K562 (cell line): ENCODE measurements at regions not wholly inside any gene's neighbourhood (a gene's known extent, or its start where the extent isn't known, plus 50 kb on each side); places are given as distances from the start of the nearest gene placed in this dataset.

Experiments used
- ATAC-seq: fragments of 200-7000 bp; cut with Tn5 transposase; 3 replicates; pipeline ENCODE4 v1.9.1; 2020; ENCODE audit warnings: moderate library complexity
- BruUV-seq: library from RNA; stranded (reverse); fragments of 400-500 nt; replicated peaks from 2 replicates; lab custom pipeline; 2021; lab: Mats Ljungman, UMichigan
- CTCF ChIA-PET: fragments of 300-600 bp; formaldehyde crosslinking; extraction: SDS; loops from one replicate; lab custom pipeline; 2021; ENCODE audit warnings: low intra/inter-chr PET ratio; lab: Yijun Ruan, JAX
- POLR2A ChIA-PET: fragments of 300-600, 350-650 bp; sonication (Branson Sonifier 250); formaldehyde crosslinking; extraction: SDS; loops from one replicate; lab custom pipeline; 2021; ENCODE audit warnings: antibody characterized with exemption, inconsistent platforms; lab: Yijun Ruan, JAX
- DNase-seq, 4 experiments: peaks; one replicate each; pipeline versions ENCODE4 v3.0.0 to v3.0.0-alpha.2; 2011 to 2018; ENCODE audit warnings: low spot score in 3 of 4, mixed read lengths in 3 of 4; ENCODE audit errors: extremely low read depth in 1 of 4
- FAIRE-seq: peaks from 2 replicates; lab custom pipeline; 2011; peaks lifted over from hg19 to GRCh38; lab: Jason Lieb, UNC
- H2AFZ ChIP-seq: 2 replicates; pipeline ENCODE4 v1.6.0; 2011; ENCODE audit warnings: low read depth, low read length, control low read depth, inconsistent platforms
- H3K27ac ChIP-seq: fragments of 200-600 bp; 3 replicates; pipeline ENCODE4 v1.8.0; 2011; ENCODE audit warnings: low read depth, mild to moderate bottlenecking, control low read depth, inconsistent platforms, low read length, moderate library complexity, mixed read lengths; ENCODE audit errors: extremely low read depth
- H3K27me3 ChIP-seq, 2 experiments: fragments of 300-600 bp in 1 of 2; 2 replicates in 1 of 2; 3 replicates in 1 of 2; pipeline versions ENCODE4 v1.6.0 to v1.8.0; 2011; ENCODE audit warnings: inconsistent platforms in 2 of 2, low read length in 2 of 2, mild to moderate bottlenecking in 1 of 2, mixed read lengths in 1 of 2, moderate library complexity in 1 of 2; ENCODE audit not compliant: control insufficient read depth in 2 of 2, insufficient read depth in 2 of 2
- H3K36me3 ChIP-seq: fragments of 300-600 bp; 3 replicates; pipeline ENCODE4 v1.8.0; 2011; ENCODE audit warnings: mild to moderate bottlenecking, low read length, inconsistent platforms; ENCODE audit not compliant: control insufficient read depth, insufficient read depth
- H3K4me1 ChIP-seq, 2 experiments: fragments of 200-600 bp in 1 of 2; replicated peaks in 1 of 2; 2 replicates in 1 of 2; 3 replicates in 1 of 2; pipeline versions ENCODE4 v1.5.1 to v1.8.0; 2011; ENCODE audit warnings: inconsistent platforms in 2 of 2, low read length in 2 of 2, mild to moderate bottlenecking in 1 of 2, mixed read lengths in 1 of 2, moderate library complexity in 1 of 2; ENCODE audit not compliant: control insufficient read depth in 2 of 2, insufficient read depth in 2 of 2
- H3K4me2 ChIP-seq: 2 replicates; pipeline ENCODE4 v1.6.1; 2011; ENCODE audit warnings: low read length, control low read depth, inconsistent platforms, mixed read lengths; ENCODE audit not compliant: insufficient read depth
- H3K4me3 ChIP-seq: fragments of 200-600 bp; sonication (generic), shearing (Covaris generic); 2 replicates; pipeline ENCODE4 v1.5.1; 2016; ENCODE audit warnings: control low read depth, inconsistent platforms
- H3K79me2 ChIP-seq: fragments of 200-600 bp; 3 replicates; pipeline ENCODE4 v1.8.0; 2011; ENCODE audit warnings: low read length, inconsistent platforms; ENCODE audit not compliant: control insufficient read depth, insufficient read depth
- H3K9ac ChIP-seq, 2 experiments: 2 replicates each; pipeline versions ENCODE4 v1.6.0 to v1.6.1; 2011; ENCODE audit warnings: low read depth in 2 of 2, low read length in 2 of 2, control low read depth in 1 of 2, inconsistent platforms in 1 of 2, mild to moderate bottlenecking in 1 of 2, mixed read lengths in 1 of 2; ENCODE audit not compliant: insufficient read depth in 1 of 2
- H3K9me1 ChIP-seq: one replicate; pipeline ENCODE4 v1.6.0; 2011; ENCODE audit warnings: inconsistent platforms, mild to moderate bottlenecking, low read length, moderate library complexity; ENCODE audit not compliant: control insufficient read depth, insufficient read depth
- H3K9me3 ChIP-seq: replicated peaks from 2 replicates; pipeline ENCODE4 v1.5.1; 2011; ENCODE audit warnings: low read depth, low read length, inconsistent platforms; ENCODE audit not compliant: control insufficient read depth, insufficient read depth
- H4K20me1 ChIP-seq: replicated peaks from 2 replicates; pipeline ENCODE4 v1.6.1; 2011; ENCODE audit warnings: low read length, inconsistent platforms, mixed read lengths; ENCODE audit not compliant: control insufficient read depth, insufficient read depth
- FOSL1 ChIP-seq: fragments of 200-800 bp; sonication (Bioruptor generic); conservative IDR thresholded peaks from 2 replicates; pipeline ENCODE4 v1.6.1; 2016; ENCODE audit warnings: missing genetic modification characterization, missing compliant biosample characterization
- JUND ChIP-seq, 2 experiments: IDR thresholded peaks; 2 replicates in 1 of 2; 3 replicates in 1 of 2; pipeline ENCODE4 v1.6.1; 2011; ENCODE audit warnings: borderline replicate concordance in 2 of 2, low read depth in 2 of 2, low read length in 2 of 2, improper control_type of control experiment in 1 of 2, missing biosample characterization in 1 of 2, missing genetic modification characterization in 1 of 2, missing genetic modification reagents in 1 of 2
- MYC ChIP-seq, 2 experiments: fragments of 250-450 bp in 1 of 2; sonication (Bioruptor Pico) in 1 of 2; IDR thresholded peaks; 2 replicates each; pipeline versions ENCODE4 v1.5.1 to v1.6.1; 2012 to 2021; ENCODE audit warnings: low read depth in 2 of 2, borderline replicate concordance in 1 of 2, improper control_type of control experiment in 1 of 2, low read length in 1 of 2, mild to moderate bottlenecking in 1 of 2, moderate library complexity in 1 of 2
- SIX5 ChIP-seq, 2 experiments: IDR thresholded peaks; 2 replicates each; pipeline ENCODE4 v1.6.1; 2011; ENCODE audit warnings: low read length in 2 of 2, borderline replicate concordance in 1 of 2, low read depth in 1 of 2, mild to moderate bottlenecking in 1 of 2, moderate library complexity in 1 of 2; ENCODE audit not compliant: insufficient read depth in 1 of 2
- WGBS: fragments of 100-300 bp; shearing (Covaris generic); methylation state at CpG from one replicate; pipeline ENCODE4 v1.1.6; 2016; ENCODE audit warnings: low coverage, mixed read lengths; ENCODE audit not compliant: insufficient coverage; ENCODE audit errors: missing lambda C conversion rate; 5-methylcytosine and 5-hydroxymethylcytosine counted together
- in situ Hi-C: fragments of 300-500 bp; cut with MboI; formaldehyde crosslinking; loops from 4 replicates; pipeline ENCODE4 v1.15.0; 2018; ENCODE audit warnings: inconsistent platforms, mixed read lengths
- intact Hi-C: fragments of 100-400 bp; cut with micrococcal nuclease; formaldehyde crosslinking; loops from 2 replicates; pipeline ENCODE4 v1.14.2; 2022

- intact Hi-C loops: no loop called here
- peaks cover 7% of the 10 kb centered on the region; the same call in 1 of the 2 replicates for H4K20me1 ChIP-seq
- ChIA-PET POLR2A (interaction anchor here (0.6 kb wide), 1 partner anchor 42 kb away, joined by 3 read pairs; no protein-coding TSS in a partner anchor), CTCF (no interaction called here)
- no peaks in the 10 kb centered on the region for H3K79me2 ChIP-seq
- no peaks in the 10 kb centered on the region for H3K36me3 ChIP-seq
- H3K4me1 ChIP-seq: no peaks in the 10 kb centered on the region
- DNase-seq (no peak), ATAC-seq (no peak), FAIRE-seq (no peak)
- WGBS: under 1% methylated on average over 13 of the region's 13 CpGs
- in situ Hi-C loops: no loop called here
- no peak overlapping the region for H3K9ac ChIP-seq
- peaks cover 11 to 32% of the 10 kb centered on the region in 2 experiments for H3K27me3 ChIP-seq
- no peak overlapping the region for H3K4me3 ChIP-seq
- TF ChIP-seq JUND (IDR thresholded peaks at IDR 0.05; ENCODE audit: borderline replicate concordance, low read depth, low read length) (0 out of 2 replicates have a peak, but pooled peaks have one; percentile 14), JUND (tag; IDR thresholded peaks at IDR 0.05; ENCODE audit: borderline replicate concordance, low read depth, low read length) (peak; percentile 34; the same call in 1 of the 3 replicates), FOSL1 (tag) (peak; percentile 84), SIX5 (IDR thresholded peaks at IDR 0.05; ENCODE audit: borderline replicate concordance in 1 of 2, insufficient read depth in 1 of 2, low read depth in 1 of 2, low read length in 2 of 2) (no peak), MYC (IDR thresholded peaks at IDR 0.05; ENCODE audit: low read depth, low read length) (no peak), MYC (CRISPR knock-in tag; IDR thresholded peaks at IDR 0.05; ENCODE audit: borderline replicate concordance, low read depth) (no peak)
- no peak overlapping the region for H3K27ac ChIP-seq
- no TSS peak for BruUV-seq
- no peak overlapping the region for H3K4me2 ChIP-seq
- no peaks in the 10 kb centered on the region for H3K9me3 ChIP-seq
- no peaks in the 10 kb centered on the region for H3K9me1 ChIP-seq
- no peak overlapping the region for H2AFZ ChIP-seq
These were observed 121.3 kb downstream of the RPLP1 start for GRCh38 chr15:69573815-69574475.
